Astrocyte (in vitro differentiated cells and primary cell): ENCODE measurements at regions not wholly inside any gene's neighbourhood (a gene's known extent, or its start where the extent isn't known, plus 50 kb on each side); places are given as distances from the start of the nearest gene placed in this dataset.
A peak's percentile ranks its signal among the peaks of the same experiment; 100 is the strongest.

Experiments
- DNase-seq: peaks from one replicate; pipeline ENCODE4 v3.0.0-alpha.2; 2010; ENCODE audit warnings: low read depth
- FAIRE-seq: peaks from 2 replicates; lab custom pipeline; 2011; peaks lifted over from hg19 to GRCh38; lab: Jason Lieb, UNC
- H2AFZ ChIP-seq: 2 replicates; pipeline ENCODE4 v1.6.0; 2012; ENCODE audit warnings: low read depth, low read length, inconsistent platforms
- H3K27ac ChIP-seq: 2 replicates; pipeline ENCODE4 v1.5.1; 2011; ENCODE audit warnings: low read depth, low read length, inconsistent platforms
- H3K27me3 ChIP-seq: 2 replicates; pipeline ENCODE4 v1.6.0; 2011; ENCODE audit warnings: low read length, inconsistent platforms; ENCODE audit not compliant: insufficient read depth
- H3K36me3 ChIP-seq: 2 replicates; pipeline ENCODE4 v1.5.1; 2011; ENCODE audit warnings: low read length, inconsistent platforms; ENCODE audit not compliant: insufficient read depth
- H3K4me1 ChIP-seq: 2 replicates; pipeline ENCODE4 v1.5.1; 2011; ENCODE audit warnings: low read length, inconsistent platforms; ENCODE audit not compliant: insufficient read depth
- H3K4me2 ChIP-seq: 2 replicates; pipeline ENCODE4 v1.6.0; 2012; ENCODE audit warnings: low read length, inconsistent platforms
- H3K4me3 ChIP-seq: 2 replicates; pipeline ENCODE4 v1.5.1; 2011; ENCODE audit warnings: low read depth, mild to moderate bottlenecking, low read length, inconsistent platforms; ENCODE audit not compliant: insufficient read depth
- H3K79me2 ChIP-seq: 2 replicates; pipeline ENCODE4 v1.6.0; 2012; ENCODE audit warnings: mild to moderate bottlenecking, low read length, inconsistent platforms; ENCODE audit not compliant: insufficient read depth
- H3K9ac ChIP-seq: 2 replicates; pipeline ENCODE4 v1.6.0; 2012; ENCODE audit warnings: mild to moderate bottlenecking, low read length, inconsistent platforms
- H3K9me3 ChIP-seq: 2 replicates; pipeline ENCODE4 v1.5.1; 2012; ENCODE audit warnings: low read depth, mild to moderate bottlenecking, low read length, inconsistent platforms; ENCODE audit not compliant: insufficient read depth
- H4K20me1 ChIP-seq: 2 replicates; pipeline ENCODE4 v1.6.0; 2012; ENCODE audit warnings: low read length, inconsistent platforms; ENCODE audit not compliant: insufficient read depth
- H3K27ac Mint-ChIP-seq: one replicate; pipeline ENCODE4 v1.8.0; 2021; ENCODE audit warnings: mild to moderate bottlenecking, mixed read lengths; ENCODE audit not compliant: unreplicated experiment
- H3K27me3 Mint-ChIP-seq: one replicate; pipeline ENCODE4 v1.8.0; 2021; ENCODE audit warnings: low read depth, mixed read lengths; ENCODE audit not compliant: unreplicated experiment
- H3K36me3 Mint-ChIP-seq: one replicate; pipeline ENCODE4 v1.8.0; 2021; ENCODE audit warnings: low read depth, mixed read lengths; ENCODE audit not compliant: unreplicated experiment
- H3K4me1 Mint-ChIP-seq: one replicate; pipeline ENCODE4 v1.8.0; 2021; ENCODE audit warnings: low read depth, mixed read lengths; ENCODE audit not compliant: unreplicated experiment
- H3K4me3 Mint-ChIP-seq: one replicate; pipeline ENCODE4 v1.8.0; 2021; ENCODE audit warnings: mild to moderate bottlenecking, moderate library complexity, mixed read lengths; ENCODE audit not compliant: unreplicated experiment
- H3K9me3 Mint-ChIP-seq: one replicate; pipeline ENCODE4 v1.8.0; 2021; ENCODE audit warnings: mild to moderate bottlenecking, mixed read lengths; ENCODE audit not compliant: unreplicated experiment
- EZH2 ChIP-seq: IDR thresholded peaks from 2 replicates; pipeline ENCODE4 v1.6.1; 2012; ENCODE audit warnings: mild to moderate bottlenecking, low read length, inconsistent platforms; ENCODE audit not compliant: insufficient read depth
- TF ChIP-seq, protein P1 (sequence below): IDR thresholded peaks from 2 replicates; pipeline ENCODE4 v1.5.1; 2011; ENCODE audit warnings: low read depth, mild to moderate bottlenecking, inconsistent platforms, low read length, moderate library complexity; ENCODE audit not compliant: insufficient read depth

- Histone ChIP-seq H2AFZ (no peak overlapping the region), H3K4me1 (no peaks in the 10 kb centered on the region), H3K4me2 (no peak overlapping the region), H3K9me3 (no peaks in the 10 kb centered on the region), H3K36me3 (no peaks in the 10 kb centered on the region), H3K4me3 (no peak overlapping the region), H4K20me1 (no peaks in the 10 kb centered on the region), H3K9ac (peak overlapping the region; percentile 13), H3K27me3 (no peaks in the 10 kb centered on the region), H3K79me2 (no peaks in the 10 kb centered on the region), H3K27ac (peak overlapping the region; percentile 62)
- Mint-ChIP-seq H3K27ac (peak overlapping the region; percentile 99), H3K36me3 (peaks cover 2% of the 10 kb centered on the region), H3K4me3 (peak overlapping the region; percentile 18), H3K4me1 (peaks cover 40% of the 10 kb centered on the region), H3K27me3 (no peaks in the 10 kb centered on the region), H3K9me3 (peaks cover 5% of the 10 kb centered on the region)
- no peak for DNase-seq
- TF ChIP-seq, protein P1, sequence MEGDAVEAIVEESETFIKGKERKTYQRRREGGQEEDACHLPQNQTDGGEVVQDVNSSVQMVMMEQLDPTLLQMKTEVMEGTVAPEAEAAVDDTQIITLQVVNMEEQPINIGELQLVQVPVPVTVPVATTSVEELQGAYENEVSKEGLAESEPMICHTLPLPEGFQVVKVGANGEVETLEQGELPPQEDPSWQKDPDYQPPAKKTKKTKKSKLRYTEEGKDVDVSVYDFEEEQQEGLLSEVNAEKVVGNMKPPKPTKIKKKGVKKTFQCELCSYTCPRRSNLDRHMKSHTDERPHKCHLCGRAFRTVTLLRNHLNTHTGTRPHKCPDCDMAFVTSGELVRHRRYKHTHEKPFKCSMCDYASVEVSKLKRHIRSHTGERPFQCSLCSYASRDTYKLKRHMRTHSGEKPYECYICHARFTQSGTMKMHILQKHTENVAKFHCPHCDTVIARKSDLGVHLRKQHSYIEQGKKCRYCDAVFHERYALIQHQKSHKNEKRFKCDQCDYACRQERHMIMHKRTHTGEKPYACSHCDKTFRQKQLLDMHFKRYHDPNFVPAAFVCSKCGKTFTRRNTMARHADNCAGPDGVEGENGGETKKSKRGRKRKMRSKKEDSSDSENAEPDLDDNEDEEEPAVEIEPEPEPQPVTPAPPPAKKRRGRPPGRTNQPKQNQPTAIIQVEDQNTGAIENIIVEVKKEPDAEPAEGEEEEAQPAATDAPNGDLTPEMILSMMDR: no peak
- no peak for TF ChIP-seq EZH2
- FAIRE-seq: no peak
Measured at GRCh38 chr4:63049726-63050125, 1359.5 kb downstream of the TECRL start.

- H3K4me3 ChIP-seq: no peak overlapping the region
- no peak for TF ChIP-seq EZH2
- TF ChIP-seq, protein P1: no peak
- H3K27me3 Mint-ChIP-seq: no peaks in the 10 kb centered on the region
- DNase-seq (no peak), FAIRE-seq (no peak)
- peak overlapping the region; percentile 18 for H3K4me3 Mint-ChIP-seq
- H3K9me3 Mint-ChIP-seq: peaks cover 3% of the 10 kb centered on the region
- no peak overlapping the region for H2AFZ ChIP-seq
- peaks cover 40% of the 10 kb centered on the region for H3K4me1 Mint-ChIP-seq
- peak overlapping the region; percentile 62 for H3K27ac ChIP-seq
- H3K9me3 ChIP-seq: no peaks in the 10 kb centered on the region
- H3K9ac ChIP-seq: peak overlapping the region; percentile 13
- no peaks in the 10 kb centered on the region for H4K20me1 ChIP-seq
- no peaks in the 10 kb centered on the region for H3K4me1 ChIP-seq
- no peaks in the 10 kb centered on the region for H3K27me3 ChIP-seq
- H3K36me3 ChIP-seq: no peaks in the 10 kb centered on the region
- no peaks in the 10 kb centered on the region for H3K79me2 ChIP-seq
- peak overlapping the region; percentile 99 for H3K27ac Mint-ChIP-seq
- H3K36me3 Mint-ChIP-seq: peaks cover 2% of the 10 kb centered on the region
- H3K4me2 ChIP-seq: no peak overlapping the region
Measured at GRCh38 chr4:63049278-63049677, 1360.0 kb downstream of the TECRL start.

DNA sequence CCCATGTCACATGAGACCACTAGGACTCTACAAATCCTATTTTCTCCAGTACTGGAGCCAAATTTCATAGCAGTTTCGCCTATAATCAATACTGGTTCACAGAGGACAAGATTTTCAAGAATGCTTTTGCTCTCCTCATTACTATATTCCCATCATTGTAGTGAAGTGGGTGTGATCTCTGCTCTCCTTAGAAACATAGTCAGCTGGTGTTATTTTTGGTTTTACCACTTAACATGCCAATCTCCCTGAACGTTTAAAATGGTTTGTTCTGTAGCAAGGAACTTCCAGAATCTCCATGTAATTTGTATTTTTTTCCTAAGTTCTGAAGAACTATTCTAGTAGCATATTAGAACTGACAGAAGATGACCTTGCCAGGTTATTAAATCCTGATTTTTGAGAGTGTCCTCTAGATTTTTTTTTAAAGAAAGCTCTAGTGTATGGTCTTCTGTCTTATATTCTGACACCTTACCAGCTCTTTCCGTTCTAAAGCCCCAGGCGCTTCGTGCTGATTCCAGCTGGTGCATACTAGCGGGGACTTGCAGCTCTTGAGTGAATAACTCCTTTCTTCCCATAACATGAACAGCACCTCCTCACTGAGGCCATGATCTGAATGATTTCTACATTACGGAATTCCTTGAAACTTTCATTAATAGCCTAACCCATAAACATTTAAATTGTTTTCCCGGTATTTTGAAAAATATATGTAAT lies 1372.9 kb downstream of the TECRL start:
- H4K20me1 ChIP-seq: no peaks in the 10 kb centered on the region
- H3K4me1 Mint-ChIP-seq: peaks cover 5% of the 10 kb centered on the region
- DNase-seq: no peak

More for the DNA sequence above, 1372.9 kb downstream of the TECRL start:
- Histone ChIP-seq H3K9ac (no peak overlapping the region), H3K36me3 (no peaks in the 10 kb centered on the region), H3K27me3 (no peaks in the 10 kb centered on the region), H3K27ac (no peak overlapping the region), H3K4me3 (no peak overlapping the region), H3K4me2 (no peak overlapping the region), H3K9me3 (no peaks in the 10 kb centered on the region), H3K79me2 (no peaks in the 10 kb centered on the region), H3K4me1 (no peaks in the 10 kb centered on the region), H2AFZ (no peak overlapping the region)
- Mint-ChIP-seq H3K9me3 (no peaks in the 10 kb centered on the region), H3K27me3 (no peaks in the 10 kb centered on the region), H3K27ac (no peak overlapping the region), H3K4me3 (no peak overlapping the region), H3K36me3 (no peaks in the 10 kb centered on the region)
- TF ChIP-seq, protein P1: no peak
- TF ChIP-seq EZH2: no peak
- FAIRE-seq: no peak
